ENCODE measurements at regions not wholly inside any gene's neighbourhood (a gene's known extent, or its start where the extent isn't known, plus 50 kb on each side); places are given as distances from the start of the nearest gene placed in this dataset.

DNA sequence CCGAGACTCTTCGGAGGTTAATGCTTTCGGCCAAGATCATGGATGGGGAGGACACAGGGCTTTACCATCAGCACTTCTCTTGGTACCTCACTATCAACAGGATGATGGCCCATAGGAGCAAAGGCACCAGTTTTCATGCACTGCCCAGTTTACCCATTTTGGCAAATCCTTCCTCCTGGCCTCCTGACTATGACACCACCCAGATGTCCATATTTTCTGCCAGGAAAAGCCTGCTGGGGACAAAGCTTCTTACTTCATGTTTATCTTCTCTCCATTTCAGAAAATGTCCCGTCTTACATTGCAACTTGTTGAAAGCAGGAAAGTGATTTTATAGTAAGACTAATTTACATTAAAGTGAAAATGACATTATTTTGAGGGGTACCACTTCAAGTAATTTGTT lies 61.4 kb upstream of the GAS1 start (continued):
- TF ChIP-seq, protein P1, sequence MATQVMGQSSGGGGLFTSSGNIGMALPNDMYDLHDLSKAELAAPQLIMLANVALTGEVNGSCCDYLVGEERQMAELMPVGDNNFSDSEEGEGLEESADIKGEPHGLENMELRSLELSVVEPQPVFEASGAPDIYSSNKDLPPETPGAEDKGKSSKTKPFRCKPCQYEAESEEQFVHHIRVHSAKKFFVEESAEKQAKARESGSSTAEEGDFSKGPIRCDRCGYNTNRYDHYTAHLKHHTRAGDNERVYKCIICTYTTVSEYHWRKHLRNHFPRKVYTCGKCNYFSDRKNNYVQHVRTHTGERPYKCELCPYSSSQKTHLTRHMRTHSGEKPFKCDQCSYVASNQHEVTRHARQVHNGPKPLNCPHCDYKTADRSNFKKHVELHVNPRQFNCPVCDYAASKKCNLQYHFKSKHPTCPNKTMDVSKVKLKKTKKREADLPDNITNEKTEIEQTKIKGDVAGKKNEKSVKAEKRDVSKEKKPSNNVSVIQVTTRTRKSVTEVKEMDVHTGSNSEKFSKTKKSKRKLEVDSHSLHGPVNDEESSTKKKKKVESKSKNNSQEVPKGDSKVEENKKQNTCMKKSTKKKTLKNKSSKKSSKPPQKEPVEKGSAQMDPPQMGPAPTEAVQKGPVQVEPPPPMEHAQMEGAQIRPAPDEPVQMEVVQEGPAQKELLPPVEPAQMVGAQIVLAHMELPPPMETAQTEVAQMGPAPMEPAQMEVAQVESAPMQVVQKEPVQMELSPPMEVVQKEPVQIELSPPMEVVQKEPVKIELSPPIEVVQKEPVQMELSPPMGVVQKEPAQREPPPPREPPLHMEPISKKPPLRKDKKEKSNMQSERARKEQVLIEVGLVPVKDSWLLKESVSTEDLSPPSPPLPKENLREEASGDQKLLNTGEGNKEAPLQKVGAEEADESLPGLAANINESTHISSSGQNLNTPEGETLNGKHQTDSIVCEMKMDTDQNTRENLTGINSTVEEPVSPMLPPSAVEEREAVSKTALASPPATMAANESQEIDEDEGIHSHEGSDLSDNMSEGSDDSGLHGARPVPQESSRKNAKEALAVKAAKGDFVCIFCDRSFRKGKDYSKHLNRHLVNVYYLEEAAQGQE (IDR thresholded peaks at IDR 0.05; ENCODE audit: unreplicated experiment) = no peak
- TF ChIP-seq POLR2AphosphoS5 (IDR thresholded peaks at IDR 0.05; ENCODE audit: low read depth) (no peak), STAT1 (IDR thresholded peaks at IDR 0.05; ENCODE audit: unreplicated experiment) (no peak), EZH2 (IDR thresholded peaks at IDR 0.05; ENCODE audit: low read depth, unreplicated experiment) (no peak), EZH2phosphoT487 (IDR thresholded peaks at IDR 0.05; ENCODE audit: unreplicated experiment) (no peak), ZNF114 (CRISPR knock-in tag; IDR thresholded peaks at IDR 0.05) (no peak), CREB1 (CRISPR knock-in tag; IDR thresholded peaks at IDR 0.05; ENCODE audit: low read depth) (no peak), CTCF (conservative IDR thresholded peaks at IDR 0.05; ENCODE audit: low read depth in 2 of 2) (no peak), NANOG (IDR thresholded peaks at IDR 0.05; ENCODE audit: borderline replicate concordance) (no peak), ZNF331 (CRISPR knock-in tag; IDR thresholded peaks at IDR 0.05; ENCODE audit: low read depth) (no peak)
- TF ChIP-seq, protein P2, sequence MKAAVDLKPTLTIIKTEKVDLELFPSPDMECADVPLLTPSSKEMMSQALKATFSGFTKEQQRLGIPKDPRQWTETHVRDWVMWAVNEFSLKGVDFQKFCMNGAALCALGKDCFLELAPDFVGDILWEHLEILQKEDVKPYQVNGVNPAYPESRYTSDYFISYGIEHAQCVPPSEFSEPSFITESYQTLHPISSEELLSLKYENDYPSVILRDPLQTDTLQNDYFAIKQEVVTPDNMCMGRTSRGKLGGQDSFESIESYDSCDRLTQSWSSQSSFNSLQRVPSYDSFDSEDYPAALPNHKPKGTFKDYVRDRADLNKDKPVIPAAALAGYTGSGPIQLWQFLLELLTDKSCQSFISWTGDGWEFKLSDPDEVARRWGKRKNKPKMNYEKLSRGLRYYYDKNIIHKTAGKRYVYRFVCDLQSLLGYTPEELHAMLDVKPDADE (IDR thresholded peaks at IDR 0.05) = no peak

GRCh38 chr9:87010626-87011025 lies 63.3 kb upstream of the GAS1 start:
- Mint-ChIP-seq H3K4me1 (no peaks in the 10 kb centered on the region), H3K4me3 (no peak overlapping the region), H3K9me3 (no peaks in the 10 kb centered on the region), H3K27ac (no peak overlapping the region), H3K27me3 (ENCODE audit: insufficient read depth, low read depth, poor library complexity) (no peaks in the 10 kb centered on the region), H3K36me3 (ENCODE audit: low read depth) (no peaks in the 10 kb centered on the region)
- H3K4me3 ChIP-seq = no peak overlapping the region
- H2AFZ ChIP-seq = no peak overlapping the region
- no peaks in the 10 kb centered on the region for H3F3A ChIP-seq (replicated peaks; ENCODE audit: low read depth)
- no peaks in the 10 kb centered on the region for H3K4me1 ChIP-seq (ENCODE audit: insufficient read depth)
- no peaks in the 10 kb centered on the region for H3K79me2 ChIP-seq (replicated peaks; ENCODE audit: insufficient read depth)
- no peaks in the 10 kb centered on the region for H3K36me3 ChIP-seq (ENCODE audit: insufficient read depth)
- H3K27ac ChIP-seq (ENCODE audit: low read depth) = no peak overlapping the region
- ATAC-seq (no peak), DNase-seq (ENCODE audit: low spot score) (no peak)
- H3K9me2 ChIP-seq (ENCODE audit: insufficient read depth) = no peaks in the 10 kb centered on the region
- H3K27me3 ChIP-seq (ENCODE audit: insufficient read depth) = no peaks in the 10 kb centered on the region
- no peak overlapping the region for H3K4me2 ChIP-seq
- no peaks in the 10 kb centered on the region for H4K20me1 ChIP-seq (replicated peaks; ENCODE audit: insufficient read depth)
- TF ChIP-seq CTCF (conservative IDR thresholded peaks at IDR 0.05; ENCODE audit: low read depth in 2 of 2) (no peak), ZNF114 (CRISPR knock-in tag; IDR thresholded peaks at IDR 0.05) (no peak), CREB1 (CRISPR knock-in tag; IDR thresholded peaks at IDR 0.05; ENCODE audit: low read depth) (no peak), POLR2AphosphoS5 (IDR thresholded peaks at IDR 0.05; ENCODE audit: low read depth) (no peak), ZNF331 (CRISPR knock-in tag; IDR thresholded peaks at IDR 0.05; ENCODE audit: low read depth) (no peak), EZH2phosphoT487 (IDR thresholded peaks at IDR 0.05; ENCODE audit: unreplicated experiment) (no peak), STAT1 (IDR thresholded peaks at IDR 0.05; ENCODE audit: unreplicated experiment) (no peak)
